HuH-7.5 (cell line): ENCODE measurements at regions not wholly inside any gene's neighbourhood (a gene's known extent, or its start where the extent isn't known, plus 50 kb on each side); places are given as distances from the start of the nearest gene placed in this dataset.

Experiments
- DNase-seq: peaks from one replicate; pipeline ENCODE4 v3.0.0; 2011; ENCODE audit warnings: low spot score

DNA sequence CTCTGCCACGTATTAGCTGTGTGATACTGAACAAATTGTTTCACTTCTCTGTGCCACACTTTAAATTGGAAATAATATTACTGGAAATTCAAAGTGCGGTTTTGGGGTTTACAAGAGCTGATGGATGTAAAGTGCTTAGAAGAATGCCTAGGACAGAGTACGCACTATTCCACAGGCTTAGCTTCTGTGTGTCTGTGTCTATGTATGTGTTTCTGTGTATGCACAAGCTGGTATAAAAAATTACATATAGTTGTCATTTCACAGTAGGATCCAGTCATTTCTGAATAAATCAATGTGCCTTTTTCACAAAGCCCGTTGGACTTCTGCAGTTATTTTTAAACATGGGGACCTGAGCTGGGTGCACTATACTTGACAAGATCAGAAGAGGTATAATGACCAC, 370.4 kb downstream of the TUSC7 start:
- no peak for DNase-seq

DNA sequence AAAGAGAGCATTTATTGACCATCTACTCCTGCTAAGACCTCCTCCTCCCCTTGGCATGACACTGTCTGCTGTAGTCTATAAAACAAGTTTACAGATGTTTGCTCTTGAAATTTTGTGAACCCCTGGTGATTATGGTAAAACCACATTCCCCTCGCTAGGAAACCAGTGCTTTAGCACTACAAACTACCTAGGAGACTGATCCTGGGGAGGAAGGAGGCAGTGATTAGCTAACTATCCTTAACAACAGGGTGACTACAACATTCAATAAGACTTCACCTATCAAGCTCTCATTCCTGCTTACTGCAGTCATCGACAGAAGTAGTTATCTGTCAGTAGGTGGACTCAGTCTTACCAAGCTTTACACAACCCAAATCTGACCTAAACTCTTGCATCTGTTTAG, 371.3 kb downstream of the TUSC7 start:
- no peak for DNase-seq

DNA sequence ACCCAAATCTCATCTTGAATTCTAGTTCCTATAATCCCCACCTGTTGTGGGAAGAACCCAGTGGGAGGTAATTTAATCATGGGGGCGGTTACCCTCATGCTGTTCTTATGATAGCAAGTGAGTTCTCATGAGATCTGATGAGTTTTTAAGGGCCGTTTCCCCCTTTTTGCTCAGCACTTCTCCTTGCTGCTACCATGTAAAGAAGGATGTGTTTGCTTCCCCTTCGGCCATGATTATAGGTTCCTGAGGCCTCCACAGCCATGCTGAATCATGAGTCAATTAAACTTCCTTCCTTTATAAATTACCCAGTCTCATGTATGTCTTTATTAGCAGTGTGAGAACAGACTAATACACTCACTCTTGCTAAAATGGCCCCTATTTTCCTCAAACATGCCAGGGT, 374.7 kb downstream of the TUSC7 start:
- DNase-seq = no peak

DNA sequence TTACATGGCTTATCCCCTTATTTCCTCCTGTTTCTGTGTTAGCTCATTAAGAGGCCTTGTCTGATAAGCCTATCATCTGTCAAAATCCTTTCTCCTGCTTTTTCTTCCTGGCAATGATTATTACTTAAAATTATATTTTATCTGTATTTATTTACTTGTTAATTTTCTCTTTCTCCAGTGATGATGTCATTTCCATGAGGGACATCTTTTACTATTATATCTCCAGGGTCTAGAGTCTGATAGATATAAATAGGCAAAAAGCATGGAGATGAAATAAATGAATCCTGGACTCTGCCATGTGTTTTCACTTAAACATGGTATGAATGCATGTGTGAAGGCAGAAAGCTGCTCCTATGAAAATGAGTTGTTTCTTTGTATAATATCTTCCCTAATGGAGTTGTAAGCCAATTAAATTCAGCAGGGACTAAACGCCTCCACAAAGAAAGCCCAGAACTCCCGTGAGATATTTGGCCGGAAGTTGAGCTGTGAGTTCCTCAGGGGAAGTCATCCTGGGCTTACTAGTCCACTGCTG, 375.2 kb downstream of the TUSC7 start:
- no peak for DNase-seq

DNA sequence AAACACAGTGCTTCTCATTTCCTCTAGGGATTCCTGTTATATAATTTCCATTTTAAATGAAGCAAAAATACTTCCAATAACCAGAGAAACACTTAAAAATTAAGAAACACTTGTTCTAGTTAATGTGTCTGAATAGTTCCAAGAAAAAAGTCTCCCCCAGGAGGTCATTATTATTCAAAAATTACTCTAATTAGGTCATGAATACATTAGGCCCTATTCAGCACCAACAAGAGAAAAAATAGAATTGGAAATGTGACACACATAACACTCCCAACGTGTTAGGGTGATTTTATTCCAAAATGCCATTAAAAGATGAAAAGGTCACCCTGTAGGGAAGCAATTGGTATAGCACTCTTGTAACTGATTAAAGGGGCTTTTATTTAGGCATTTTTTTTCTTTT, 382.1 kb downstream of the TUSC7 start:
- no peak for DNase-seq

DNA sequence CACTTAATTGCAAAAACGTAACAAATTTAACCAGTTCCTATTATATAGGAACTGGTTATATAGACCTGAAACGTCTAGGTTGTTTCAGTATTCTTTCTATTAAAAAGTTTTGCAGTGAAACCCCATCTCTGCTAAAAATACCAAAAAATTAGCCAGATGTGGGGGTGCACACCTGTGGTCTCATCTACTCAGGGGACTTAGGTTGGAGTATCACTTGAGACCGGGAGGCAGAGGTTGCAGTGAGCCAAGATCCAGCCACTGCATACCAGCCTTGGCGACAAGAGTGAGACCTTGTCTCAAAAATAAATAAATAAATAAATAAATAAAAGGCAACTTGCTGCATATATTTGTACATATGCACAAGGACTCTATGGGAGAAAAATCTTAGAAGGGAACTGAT, 387.0 kb downstream of the TUSC7 start:
- no peak for DNase-seq

DNA sequence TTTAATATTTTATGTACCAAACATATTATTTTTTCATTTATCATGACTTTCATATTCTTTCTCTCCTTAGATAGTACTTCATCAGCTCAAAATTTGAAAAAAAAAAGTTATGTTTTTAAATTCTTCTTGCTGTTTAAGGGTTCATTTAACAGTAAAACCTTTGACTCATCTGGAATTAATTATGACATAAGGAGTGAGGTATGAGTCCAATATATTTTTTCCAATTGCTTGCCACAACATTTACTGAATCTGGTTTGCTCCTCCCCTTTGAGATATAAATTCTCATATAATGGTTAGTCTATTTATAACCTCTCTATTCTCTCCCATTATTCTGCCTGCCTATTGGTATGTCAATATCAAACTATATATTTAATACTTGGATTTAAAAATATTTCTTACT, 387.8 kb downstream of the TUSC7 start:
- no peak for DNase-seq

DNA sequence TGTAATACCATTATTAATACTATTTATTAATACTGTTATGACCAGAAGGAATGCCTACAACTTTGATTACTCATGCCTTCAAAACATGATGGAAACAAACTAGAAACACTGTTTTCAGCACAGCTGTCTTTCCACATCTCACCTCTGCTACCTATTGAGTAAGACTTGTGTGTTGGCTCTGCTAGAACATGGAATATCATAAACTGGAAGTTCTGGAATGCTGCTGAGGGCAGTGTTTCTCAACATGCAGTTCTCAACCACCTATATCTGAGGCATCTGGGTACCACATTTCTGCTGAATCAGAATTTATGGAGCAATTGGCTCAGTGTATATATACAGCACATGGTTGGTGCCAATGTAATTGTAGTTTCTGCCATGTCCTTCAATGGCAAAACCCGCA, 392.1 kb downstream of the TUSC7 start:
- DNase-seq = no peak

DNA sequence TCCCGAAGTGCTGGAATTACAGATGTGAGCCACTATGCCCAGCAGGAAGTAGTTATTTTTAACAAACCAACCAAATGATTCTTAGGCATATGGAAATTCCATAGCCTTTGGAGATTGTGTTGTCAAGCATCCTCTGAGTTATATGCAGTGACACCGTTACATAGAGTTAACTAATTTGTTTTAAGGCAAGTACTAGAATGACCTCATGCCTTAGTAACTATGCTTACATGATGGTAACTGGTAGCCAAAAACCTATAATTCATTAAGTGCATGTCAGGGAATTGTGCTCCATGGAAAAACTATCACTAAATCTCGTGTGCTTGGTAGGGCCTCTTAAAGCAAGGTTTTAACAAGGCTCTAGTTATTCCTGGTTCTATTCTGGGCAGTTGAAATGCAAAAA, 392.8 kb downstream of the TUSC7 start:
- no peak for DNase-seq

DNA sequence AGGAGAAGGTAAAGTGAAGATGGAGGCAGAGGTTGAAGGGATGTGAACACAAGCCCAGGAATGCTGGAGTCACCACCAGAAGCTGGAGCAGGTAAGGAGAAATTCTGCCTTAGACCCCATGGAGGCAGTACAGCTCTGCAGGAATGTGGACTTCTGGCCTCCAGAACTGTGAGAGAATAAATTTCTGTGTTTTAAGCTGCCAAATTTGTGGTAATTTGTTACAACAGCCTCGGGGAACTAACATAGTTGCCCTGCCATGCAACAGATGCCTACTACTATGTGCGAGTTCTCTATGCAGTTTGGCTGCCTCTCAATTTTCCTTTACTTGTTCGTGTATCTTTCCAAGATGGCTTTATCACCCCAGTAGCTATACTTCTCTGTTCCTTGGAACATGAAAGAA, 394.1 kb downstream of the TUSC7 start:
- DNase-seq = no peak

DNA sequence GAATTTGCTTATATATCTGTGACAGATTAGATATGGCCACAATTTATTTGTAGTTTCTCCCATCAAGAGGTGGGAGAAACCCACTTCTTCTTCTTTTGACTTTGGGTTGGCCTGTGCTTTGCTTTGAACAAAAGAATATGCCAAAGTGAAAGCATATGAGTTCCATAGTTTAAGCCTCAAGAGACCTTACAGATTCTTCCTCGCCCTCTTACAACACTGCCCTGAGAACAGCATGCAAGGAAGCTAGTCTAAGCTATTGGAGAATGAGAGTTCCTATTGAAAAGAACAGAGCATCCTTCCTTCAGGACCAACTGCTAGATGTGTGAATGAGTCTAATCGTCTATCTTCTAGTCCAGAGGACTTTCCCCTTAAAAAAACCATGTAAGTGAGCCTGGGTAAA, 394.8 kb downstream of the TUSC7 start:
- DNase-seq = no peak

DNA sequence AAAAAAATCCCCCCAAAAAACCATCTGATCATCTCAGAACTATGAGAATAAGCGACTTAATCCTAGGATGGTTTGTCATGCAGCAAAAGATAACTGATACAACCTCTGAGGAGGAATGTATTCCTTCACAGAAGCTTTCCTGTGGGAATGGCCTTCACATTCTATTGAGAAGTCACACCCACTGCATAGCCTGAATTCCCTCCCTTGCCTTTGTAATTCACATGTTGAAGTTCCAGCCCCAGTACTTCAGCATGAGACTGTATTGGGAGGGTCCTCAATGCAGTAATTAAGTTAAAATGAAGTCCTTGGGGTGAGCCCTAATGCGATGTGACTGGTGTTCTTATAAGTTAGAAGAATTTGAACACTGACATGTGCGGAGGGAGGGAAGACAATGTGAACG, 395.2 kb downstream of the TUSC7 start:
- no peak for DNase-seq

DNA sequence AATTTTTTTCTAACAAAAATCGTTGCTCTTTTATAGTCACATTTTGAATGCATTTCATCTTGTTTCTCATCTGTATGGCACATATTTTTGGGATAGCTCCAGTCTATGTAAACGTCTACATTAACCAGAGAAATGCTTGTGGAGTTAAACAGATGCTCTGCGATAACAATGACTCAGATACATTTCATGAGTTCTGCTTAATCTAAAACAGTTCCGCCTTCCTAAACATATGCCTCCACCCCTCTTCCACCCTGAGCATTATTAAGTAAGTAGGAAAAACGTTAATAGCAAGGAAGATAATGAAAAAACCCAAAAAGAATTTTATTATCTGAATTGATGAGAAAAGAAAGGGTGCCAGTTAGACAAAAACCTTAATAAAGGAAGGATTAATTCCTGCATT, 396.1 kb downstream of the TUSC7 start:
- DNase-seq = no peak

DNA sequence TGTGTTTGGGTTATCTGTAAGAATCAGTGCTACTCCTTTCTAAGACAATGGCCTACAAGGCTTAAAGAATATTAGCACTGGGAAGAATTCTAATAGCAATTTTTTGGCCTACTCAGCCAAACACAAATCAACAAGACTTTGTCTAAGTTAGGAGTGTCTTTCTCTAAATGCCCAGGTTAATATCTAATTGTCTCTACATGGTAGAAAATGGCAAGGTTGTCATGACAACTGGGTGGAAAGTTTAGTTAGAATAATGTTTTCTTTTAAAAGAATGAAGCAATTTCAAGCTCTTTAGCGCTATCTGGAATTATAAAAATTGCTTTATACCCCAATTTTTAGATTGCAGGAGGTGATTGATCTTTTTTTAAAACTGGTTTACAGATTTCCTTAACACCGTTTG, 396.8 kb downstream of the TUSC7 start:
- DNase-seq = no peak

DNA sequence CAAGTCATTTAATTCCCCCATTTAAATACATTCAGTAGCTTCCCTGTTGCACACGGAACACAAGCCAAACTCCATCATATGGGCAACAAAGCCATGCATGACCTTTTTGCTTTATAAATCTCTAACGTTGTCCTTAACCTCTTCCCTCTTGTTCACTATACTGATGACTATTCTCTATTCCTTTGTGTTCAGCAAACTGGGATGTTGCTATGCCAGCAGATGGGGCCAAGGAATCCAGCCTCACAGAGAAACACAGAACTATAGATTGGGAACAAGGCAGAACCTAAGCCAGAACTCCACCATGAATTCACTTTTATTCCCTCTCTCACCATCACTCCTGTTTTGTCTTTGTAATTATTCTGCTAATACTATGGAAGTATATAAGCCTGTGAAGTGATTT, 398.4 kb downstream of the TUSC7 start:
- DNase-seq = no peak

DNA sequence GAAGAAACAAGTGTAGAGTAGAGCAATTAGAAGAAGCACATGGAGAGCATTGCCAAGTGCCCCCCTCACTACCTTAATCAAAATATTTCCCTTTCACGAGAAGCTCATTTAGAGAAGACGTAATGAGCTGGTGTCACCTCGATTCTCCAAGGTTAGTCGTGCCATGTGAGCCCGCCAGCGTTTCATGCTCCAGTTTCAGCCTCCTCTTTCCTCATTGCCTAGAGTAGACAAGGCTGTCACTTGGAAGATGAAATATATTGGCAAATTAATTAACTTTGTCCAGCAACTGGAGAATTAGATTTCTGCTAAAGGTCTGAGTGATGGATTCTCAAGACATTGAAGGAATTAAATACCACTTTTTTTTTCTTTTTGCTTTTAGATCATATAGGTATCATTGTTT, 399.6 kb downstream of the TUSC7 start:
- DNase-seq = no peak

DNA sequence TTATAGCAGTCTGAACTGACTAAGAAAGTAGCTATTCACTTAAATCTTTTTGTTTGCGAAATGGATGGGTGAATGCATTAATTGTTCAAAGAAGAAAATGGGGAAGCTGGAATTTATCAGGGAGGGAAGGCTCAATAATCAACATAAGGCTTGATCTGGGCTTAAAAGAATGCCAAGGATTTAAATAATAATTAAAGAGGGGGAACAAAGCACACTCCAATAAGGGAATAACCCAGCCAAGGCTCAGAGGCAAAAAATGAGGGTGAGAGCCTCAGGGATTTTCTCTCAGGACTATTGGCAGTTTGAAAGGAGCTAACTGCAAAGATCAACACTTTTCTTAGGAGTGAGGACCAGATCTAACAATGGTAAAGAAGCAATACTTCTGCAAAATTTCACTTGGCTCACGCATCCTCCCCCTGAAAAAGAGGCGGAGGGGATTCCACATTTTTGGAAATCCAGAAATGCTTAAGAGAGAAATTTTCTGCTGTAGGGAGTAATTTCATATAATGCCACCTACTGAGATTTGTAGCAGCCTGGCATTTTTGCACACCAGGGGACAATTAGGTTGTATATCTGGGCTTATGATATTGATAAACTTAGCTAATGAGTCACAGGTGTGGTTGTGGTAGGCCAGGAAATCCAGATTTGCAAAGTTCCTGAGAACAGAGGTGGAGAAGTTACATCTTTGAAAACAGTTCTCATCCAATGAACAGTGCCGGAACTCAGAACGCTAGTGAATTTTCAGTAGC, 405.1 kb downstream of the TUSC7 start:
- DNase-seq = no peak

DNA sequence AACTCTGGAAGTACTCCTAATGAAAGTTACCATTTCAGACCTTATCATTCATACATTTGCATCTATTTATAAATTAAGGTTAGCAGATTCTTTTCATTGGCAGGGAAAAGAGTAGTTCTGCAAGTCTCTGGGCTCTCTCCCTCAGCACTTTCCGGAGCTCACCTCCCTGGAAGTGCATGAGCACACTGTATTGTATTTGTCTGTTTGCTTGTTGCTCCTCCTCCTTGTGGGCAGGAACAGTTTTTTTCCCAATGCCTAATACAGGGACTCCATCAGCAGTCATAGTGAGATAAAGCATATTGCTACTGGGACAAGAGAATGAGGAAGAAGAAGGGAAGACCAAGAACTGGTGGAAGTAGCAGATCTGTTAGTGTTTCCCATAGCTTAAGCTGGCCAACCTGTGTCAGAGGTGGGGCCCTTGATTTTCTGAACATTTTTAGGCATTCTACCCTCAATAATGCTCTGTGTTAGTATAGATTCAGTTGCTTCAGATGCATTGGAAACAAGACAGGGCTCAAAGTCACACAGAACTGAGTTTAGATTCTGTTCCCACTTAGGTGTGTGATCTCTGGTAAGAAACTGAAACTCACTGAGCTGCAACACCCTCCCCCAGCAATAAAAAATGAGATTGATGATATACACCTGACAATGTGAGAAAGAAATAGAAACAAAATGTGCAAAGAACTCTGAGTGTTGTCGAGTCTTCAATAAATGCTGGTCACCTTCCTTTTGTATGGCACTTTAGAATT, 407.8 kb downstream of the TUSC7 start:
- DNase-seq = no peak

DNA sequence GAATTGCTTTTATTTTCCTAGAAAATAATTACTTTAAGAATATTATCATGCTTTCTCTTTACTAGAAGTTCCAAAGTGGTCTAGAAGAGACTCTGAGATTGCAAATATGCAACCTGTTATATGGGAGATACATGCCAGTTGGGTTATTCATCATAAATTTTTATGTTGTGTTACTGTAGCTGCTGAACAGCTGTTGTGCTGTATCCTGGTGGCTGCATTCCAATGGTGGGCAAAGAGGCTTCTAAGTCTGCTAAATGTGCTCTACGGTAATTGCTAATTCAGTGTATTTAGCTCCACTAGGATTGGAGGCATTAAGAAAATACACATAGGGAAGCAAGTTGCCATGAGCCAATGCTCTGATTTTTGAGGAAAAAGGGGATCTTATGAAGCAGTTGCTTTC, 409.0 kb downstream of the TUSC7 start:
- DNase-seq = no peak

DNA sequence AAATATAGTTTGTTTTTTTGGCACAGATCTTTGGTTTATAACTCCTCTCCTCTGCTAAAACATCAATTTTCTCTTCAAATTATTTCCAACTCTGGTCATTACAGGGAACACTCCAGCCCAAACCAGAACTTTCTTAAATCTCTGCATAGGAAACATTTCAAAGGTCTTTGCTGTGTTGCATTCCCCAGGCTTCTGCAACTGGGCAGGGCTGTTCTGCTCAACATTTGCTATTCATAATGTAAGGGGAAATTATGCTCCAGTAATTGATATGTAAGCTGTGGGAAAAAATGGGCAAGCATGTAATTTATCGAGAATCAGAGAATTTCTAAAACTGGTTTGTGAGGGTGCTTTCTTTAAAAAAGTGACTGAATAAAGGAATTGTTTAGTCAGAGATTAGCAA, 410.4 kb downstream of the TUSC7 start:
- DNase-seq = no peak

DNA sequence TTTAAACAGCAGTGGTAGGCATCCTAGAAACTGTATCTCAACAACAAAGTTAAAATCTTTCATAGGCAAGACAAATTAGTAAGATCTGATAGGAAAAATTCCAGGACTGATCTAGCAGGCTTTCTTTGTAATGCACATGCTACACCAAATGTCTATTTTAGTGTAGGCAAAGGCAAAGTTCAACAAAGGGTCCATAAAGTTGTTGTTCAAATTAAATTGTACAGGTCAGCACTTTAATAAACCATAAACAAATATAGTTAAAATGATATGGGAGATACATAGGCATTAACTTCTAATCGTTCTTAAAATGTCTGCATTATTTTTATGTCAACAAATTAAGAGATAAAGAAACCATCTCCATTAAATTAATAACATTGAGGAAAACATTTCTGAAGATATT, 413.0 kb downstream of the TUSC7 start:
- DNase-seq = no peak

DNA sequence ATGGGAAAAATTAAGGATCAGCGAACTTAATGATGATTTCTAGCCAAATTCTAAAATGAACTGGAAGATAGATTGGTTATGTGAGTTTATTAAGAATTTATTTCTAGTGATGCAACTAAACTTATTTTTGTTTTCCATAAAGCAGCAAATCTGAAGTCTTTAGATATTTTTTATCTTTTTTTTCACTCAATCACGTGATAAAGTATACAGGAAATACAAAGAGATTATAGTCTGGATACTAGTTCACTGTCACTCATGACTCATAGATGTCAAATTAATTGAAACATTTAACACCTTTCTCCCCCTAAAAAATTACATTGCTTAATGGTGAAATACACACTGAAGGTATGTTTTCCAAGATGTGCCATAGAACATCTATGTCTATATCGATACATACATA, 416.9 kb downstream of the TUSC7 start:
- DNase-seq = no peak

DNA sequence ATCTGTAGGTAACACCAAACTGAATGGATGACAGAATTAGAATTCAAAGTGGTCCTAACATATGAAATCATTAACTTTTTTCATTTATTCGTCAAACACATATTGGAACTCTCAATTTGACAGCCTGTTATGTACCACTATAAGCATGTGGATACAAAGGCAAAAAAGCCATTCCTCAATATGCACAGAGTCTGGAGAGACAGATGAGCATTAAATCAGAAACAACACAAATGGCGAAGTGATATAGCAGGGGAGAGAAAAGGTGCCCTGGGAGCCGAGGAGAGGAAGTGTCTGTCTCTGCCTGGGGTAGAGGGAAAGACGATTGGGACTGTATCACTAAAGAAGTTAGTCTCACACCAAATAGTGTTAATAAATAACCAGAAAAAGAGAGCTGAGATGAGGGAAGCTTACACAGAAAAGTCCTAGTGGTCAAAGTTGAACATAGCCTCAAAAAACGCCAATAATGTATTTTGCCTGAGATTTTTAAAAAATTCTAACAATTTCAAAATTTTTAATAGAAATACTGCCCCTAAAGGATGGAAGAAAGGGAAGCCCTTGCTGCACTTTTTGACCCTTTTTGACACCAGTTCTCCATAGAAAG, 417.5 kb downstream of the TUSC7 start:
- no peak for DNase-seq
